Glutamatergic neuron (in vitro differentiated cells): ENCODE measurements at regions not wholly inside any gene's neighbourhood (a gene's known extent, or its start where the extent isn't known, plus 50 kb on each side); places are given as distances from the start of the nearest gene placed in this dataset.

Experiments used
- DNase-seq: peaks from one replicate; pipeline ENCODE4 v3.0.0; 2022
- H3K27ac Mint-ChIP-seq: one replicate; pipeline ENCODE4 v1.8.0; 2020; ENCODE audit warnings: mild to moderate bottlenecking, mixed read lengths, inconsistent platforms; ENCODE audit not compliant: unreplicated experiment
- H3K27me3 Mint-ChIP-seq: one replicate; pipeline ENCODE4 v1.8.0; 2020; ENCODE audit warnings: mild to moderate bottlenecking, moderate library complexity, mixed read lengths, inconsistent platforms; ENCODE audit not compliant: unreplicated experiment
- H3K36me3 Mint-ChIP-seq: one replicate; pipeline ENCODE4 v1.8.0; 2020; ENCODE audit warnings: mild to moderate bottlenecking, mixed read lengths, inconsistent platforms; ENCODE audit not compliant: unreplicated experiment
- H3K4me1 Mint-ChIP-seq: one replicate; pipeline ENCODE4 v1.8.0; 2020; ENCODE audit warnings: mild to moderate bottlenecking, low read depth, mixed read lengths, inconsistent platforms; ENCODE audit not compliant: unreplicated experiment
- H3K4me3 Mint-ChIP-seq: one replicate; pipeline ENCODE4 v1.8.0; 2020; ENCODE audit warnings: mild to moderate bottlenecking, mixed read lengths, inconsistent platforms; ENCODE audit not compliant: unreplicated experiment
- H3K9me3 Mint-ChIP-seq: one replicate; pipeline ENCODE4 v1.8.0; 2020; ENCODE audit warnings: mild to moderate bottlenecking, moderate library complexity, mixed read lengths, inconsistent platforms; ENCODE audit not compliant: unreplicated experiment
- TF ChIP-seq, protein P1 (sequence below): fragments of 200-600 bp; sonication (generic); IDR thresholded peaks from one replicate; pipeline ENCODE4 v1.5.0; 2021; ENCODE audit not compliant: partially characterized antibody, unreplicated experiment

DNA sequence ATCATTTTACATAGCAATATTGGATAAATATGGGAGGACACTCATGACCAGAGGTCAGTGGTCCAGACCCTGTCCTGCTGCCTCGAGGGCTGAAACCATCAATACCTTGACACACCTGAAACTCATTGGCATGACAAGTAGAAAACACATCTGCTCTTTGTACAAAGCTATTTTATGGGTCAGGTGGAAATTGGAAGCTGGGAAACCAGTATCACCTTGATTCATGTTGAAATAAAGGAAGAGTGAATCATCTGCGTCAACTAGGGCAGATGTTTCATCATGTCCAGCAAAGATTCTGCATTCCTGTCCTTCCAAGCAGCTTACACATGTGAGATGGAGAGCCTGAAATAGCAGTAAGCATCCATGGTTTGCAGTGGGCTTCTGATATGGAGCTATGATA lies 80.0 kb upstream of the ERBB4 start:
- no peaks in the 10 kb centered on the region for H3K4me1 Mint-ChIP-seq
- TF ChIP-seq, protein P1, sequence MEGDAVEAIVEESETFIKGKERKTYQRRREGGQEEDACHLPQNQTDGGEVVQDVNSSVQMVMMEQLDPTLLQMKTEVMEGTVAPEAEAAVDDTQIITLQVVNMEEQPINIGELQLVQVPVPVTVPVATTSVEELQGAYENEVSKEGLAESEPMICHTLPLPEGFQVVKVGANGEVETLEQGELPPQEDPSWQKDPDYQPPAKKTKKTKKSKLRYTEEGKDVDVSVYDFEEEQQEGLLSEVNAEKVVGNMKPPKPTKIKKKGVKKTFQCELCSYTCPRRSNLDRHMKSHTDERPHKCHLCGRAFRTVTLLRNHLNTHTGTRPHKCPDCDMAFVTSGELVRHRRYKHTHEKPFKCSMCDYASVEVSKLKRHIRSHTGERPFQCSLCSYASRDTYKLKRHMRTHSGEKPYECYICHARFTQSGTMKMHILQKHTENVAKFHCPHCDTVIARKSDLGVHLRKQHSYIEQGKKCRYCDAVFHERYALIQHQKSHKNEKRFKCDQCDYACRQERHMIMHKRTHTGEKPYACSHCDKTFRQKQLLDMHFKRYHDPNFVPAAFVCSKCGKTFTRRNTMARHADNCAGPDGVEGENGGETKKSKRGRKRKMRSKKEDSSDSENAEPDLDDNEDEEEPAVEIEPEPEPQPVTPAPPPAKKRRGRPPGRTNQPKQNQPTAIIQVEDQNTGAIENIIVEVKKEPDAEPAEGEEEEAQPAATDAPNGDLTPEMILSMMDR, result no peak
- H3K27me3 Mint-ChIP-seq, result no peaks in the 10 kb centered on the region
- no peak for DNase-seq
- H3K9me3 Mint-ChIP-seq, result no peaks in the 10 kb centered on the region
- H3K36me3 Mint-ChIP-seq, result no peaks in the 10 kb centered on the region
- H3K4me3 Mint-ChIP-seq, result no peak overlapping the region
- H3K27ac Mint-ChIP-seq, result no peak overlapping the region

DNA sequence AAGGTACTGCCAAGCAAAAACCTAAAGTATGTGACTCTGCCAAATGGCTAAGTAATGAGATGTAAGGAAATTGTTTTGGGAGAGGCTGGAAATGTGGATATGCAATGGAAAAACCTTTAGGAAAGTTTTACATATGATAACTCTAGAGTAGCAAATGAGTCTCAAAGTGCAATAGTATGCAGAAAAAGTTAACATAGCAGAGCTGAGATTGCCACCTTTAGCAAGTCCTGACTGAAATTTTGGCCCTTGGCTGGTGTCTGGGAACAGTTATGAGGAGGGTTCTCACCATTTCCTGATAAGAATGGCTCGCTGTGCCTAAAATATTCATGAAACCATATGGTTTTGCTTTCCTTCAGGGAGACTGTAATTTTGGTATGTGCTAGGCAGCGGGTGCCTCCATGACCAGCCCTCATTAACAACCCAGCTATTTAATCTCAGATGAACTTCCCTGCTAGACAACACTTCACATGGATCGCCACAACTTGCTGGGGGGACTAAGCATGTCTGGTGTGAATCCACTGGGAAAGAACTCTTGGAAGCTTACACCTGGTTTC lies 72.3 kb upstream of the ERBB4 start:
- Mint-ChIP-seq H3K4me1 (no peaks in the 10 kb centered on the region), H3K4me3 (no peak overlapping the region), H3K27ac (no peak overlapping the region), H3K27me3 (no peaks in the 10 kb centered on the region), H3K36me3 (no peaks in the 10 kb centered on the region), H3K9me3 (no peaks in the 10 kb centered on the region)
- DNase-seq, result no peak
- TF ChIP-seq, protein P1, result no peak

DNA sequence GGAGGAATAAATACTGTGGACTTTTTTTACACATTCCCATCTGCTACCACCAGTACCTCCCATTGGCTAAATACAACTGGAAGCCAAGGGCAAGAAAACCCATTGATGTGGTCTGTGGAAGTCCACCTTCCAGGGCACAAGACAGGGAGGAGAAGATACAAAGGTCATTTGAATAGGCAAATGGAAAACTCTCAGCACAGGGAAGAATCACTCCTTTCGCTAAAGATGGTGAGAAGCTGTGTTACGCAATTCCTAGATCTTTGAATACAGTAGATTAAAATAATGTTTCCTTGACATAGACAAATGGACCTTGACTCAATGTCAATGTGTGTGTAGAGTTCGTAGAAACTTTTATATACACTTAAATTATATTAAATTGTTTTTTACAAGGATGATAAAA lies 70.9 kb upstream of the ERBB4 start:
- H3K27ac Mint-ChIP-seq, result no peak overlapping the region
- H3K9me3 Mint-ChIP-seq, result no peaks in the 10 kb centered on the region
- H3K27me3 Mint-ChIP-seq, result no peaks in the 10 kb centered on the region
- no peak for DNase-seq
- TF ChIP-seq, protein P1, result no peak
- H3K4me3 Mint-ChIP-seq, result no peak overlapping the region
- H3K4me1 Mint-ChIP-seq, result peaks cover 4% of the 10 kb centered on the region
- H3K36me3 Mint-ChIP-seq, result no peaks in the 10 kb centered on the region

DNA sequence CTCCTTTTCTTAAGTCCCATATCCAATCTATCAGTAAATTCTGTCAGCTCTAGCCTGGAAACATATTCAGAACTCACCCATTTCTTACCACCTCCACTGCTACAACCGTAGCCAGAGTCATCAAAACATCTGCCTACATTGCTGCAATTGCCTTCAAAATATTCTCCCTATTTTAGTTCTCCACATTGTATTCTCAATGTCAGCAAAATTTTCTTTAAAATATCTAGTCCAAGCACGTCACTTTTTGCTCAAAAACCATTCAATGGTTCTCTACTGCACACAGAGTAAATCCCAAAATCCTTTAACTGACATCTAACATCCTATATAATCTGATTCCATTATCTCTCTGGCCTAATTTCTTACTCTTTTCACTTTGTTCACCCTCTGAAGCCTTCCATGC lies 68.5 kb upstream of the ERBB4 start:
- H3K27me3 Mint-ChIP-seq, result no peaks in the 10 kb centered on the region
- H3K27ac Mint-ChIP-seq, result no peak overlapping the region
- no peaks in the 10 kb centered on the region for H3K9me3 Mint-ChIP-seq
- H3K4me3 Mint-ChIP-seq, result no peak overlapping the region
- no peaks in the 10 kb centered on the region for H3K36me3 Mint-ChIP-seq
- TF ChIP-seq, protein P1, result no peak
- peaks cover 4% of the 10 kb centered on the region for H3K4me1 Mint-ChIP-seq
- no peak for DNase-seq

DNA sequence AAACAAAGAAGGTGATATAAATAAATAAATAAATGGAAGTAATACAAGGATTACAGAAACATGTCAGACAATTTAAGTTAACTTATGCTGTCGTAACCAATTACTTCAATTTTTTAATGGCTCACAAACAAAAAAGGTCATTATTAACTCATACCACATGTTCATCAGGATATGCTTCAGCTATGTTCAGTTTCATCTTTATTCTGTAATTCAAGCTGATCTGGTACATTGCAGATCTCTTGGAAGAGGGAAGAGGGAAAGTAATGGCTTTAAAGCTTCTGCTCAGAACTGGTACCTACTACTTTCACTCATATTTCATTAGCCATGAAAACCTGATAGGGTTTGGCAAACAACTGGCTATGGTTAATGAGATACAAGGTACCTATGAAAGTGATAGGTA lies 67.6 kb upstream of the ERBB4 start:
- TF ChIP-seq, protein P1, result no peak
- H3K4me3 Mint-ChIP-seq, result no peak overlapping the region
- H3K4me1 Mint-ChIP-seq, result peaks cover 4% of the 10 kb centered on the region
- H3K27ac Mint-ChIP-seq, result no peak overlapping the region
- H3K27me3 Mint-ChIP-seq, result no peaks in the 10 kb centered on the region
- H3K9me3 Mint-ChIP-seq, result no peaks in the 10 kb centered on the region
- no peaks in the 10 kb centered on the region for H3K36me3 Mint-ChIP-seq
- DNase-seq, result no peak
